ENCODE measurements at regions not wholly inside any gene's neighbourhood (a gene's known extent, or its start where the extent isn't known, plus 50 kb on each side); places are given as distances from the start of the nearest gene placed in this dataset.
"Not testable (repeated sequence)": the region's sequence is repeated elsewhere in the genome, so short reads cannot be mapped to it uniquely, and the experiment has no call there.

DNA sequence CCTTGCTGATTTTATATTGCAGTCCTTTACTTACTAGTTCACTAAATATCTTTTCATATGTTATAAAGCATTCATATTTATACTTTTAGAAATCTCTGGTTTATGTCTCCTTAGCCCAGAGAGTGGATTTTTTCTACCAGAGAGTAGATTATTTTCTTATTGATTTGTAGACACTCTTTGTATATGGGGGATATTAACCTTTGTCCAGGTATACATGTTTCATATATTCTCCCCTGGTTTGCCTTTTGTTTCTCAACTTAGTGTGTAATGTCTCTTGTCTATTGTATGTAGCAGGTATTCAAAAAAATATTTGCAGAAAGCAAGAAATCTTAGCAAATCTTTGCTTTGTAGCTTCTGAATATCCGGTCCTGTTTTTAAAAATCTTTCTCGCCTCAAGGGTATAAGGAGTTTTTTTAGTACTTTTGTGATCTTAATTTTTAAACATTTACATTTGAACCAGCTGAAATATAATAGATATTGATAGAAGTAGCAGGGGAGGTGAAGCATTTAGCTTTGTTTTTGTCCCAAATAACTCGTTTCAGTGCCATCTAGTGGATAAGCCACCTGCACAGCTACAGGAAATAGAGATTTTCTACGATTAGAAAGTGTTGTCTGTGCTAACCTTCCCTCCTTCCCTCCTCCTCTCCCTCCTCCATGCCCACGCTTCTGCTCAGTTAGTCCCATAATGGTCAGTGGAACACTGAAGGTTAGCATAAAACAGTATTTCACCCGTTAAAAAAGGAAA is 97.0 kb downstream of the PHETA1 start:
- peak; percentile 11 for DNase-seq

DNA sequence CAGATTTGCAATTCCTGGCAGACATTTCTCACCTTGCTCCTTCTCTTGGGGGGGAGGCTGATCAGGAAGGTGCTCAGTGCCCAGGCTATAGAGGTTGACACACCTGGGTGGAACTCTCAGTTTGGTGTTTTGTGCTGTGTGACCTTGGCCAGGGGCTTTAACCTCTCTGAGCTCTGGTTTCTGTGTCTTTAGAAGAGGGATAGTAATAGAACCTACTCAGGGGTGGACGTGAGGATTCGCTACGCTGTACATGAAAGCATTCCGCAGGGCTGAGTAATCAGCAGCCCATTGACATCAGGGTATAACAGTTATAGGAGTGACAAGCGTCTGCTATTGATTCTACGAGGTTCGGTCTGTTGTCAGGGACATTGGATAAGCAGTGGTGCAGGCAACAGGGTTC is 98.1 kb downstream of the PHETA1 start:
- no peak for DNase-seq

GRCh38 chr12:111270239-111270638 is 98.7 kb downstream of the PHETA1 start:
- DNase-seq = peak; percentile 54

DNA sequence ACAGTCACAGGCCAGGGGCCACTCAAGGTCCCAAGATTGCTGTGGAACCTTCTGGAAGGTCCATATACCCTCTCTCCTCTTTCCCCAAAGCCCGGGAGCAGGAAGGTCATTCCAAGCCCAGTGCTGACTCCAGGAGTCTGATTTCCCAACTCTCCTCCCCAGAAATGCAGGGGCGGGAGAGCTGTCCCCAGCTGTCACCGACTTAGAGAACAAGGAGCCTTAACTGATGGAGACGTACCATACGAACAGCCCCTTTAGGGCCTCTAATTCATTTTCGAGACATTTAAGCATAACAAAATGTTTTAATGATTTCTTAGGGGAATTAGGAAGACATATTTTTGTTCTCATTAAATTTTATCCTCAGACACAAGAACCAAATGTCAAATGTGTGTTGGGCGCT is 99.2 kb downstream of the PHETA1 start:
- DNase-seq = no peak

- DNase-seq = no peak
Observed at GRCh38 chr12:111268738-111269572, 99.9 kb downstream of the PHETA1 start.

DNA sequence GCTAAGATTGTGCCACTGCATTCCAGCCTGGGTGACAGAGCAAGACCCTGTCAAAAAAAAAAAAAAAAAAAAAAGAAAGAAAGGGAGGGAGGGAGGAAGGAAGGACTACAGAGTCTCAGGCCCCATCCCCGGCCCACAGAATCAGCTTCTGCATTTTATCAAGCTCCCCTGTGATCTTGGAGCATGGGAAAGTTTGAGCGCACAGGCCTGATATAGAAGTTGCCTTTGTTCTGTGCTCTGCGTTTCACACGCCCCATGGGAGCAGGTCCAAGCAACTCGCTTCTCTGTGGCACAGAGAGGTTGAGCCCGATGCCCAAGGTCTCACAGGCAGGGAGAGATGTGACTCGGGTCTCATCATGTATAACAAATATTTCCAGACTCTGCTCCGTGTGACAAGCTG is 101.8 kb downstream of the PHETA1 start:
- no peak for DNase-seq

GRCh38 chr12:111261911-111262676 is 106.8 kb downstream of the PHETA1 start:
- no peak for DNase-seq

DNA sequence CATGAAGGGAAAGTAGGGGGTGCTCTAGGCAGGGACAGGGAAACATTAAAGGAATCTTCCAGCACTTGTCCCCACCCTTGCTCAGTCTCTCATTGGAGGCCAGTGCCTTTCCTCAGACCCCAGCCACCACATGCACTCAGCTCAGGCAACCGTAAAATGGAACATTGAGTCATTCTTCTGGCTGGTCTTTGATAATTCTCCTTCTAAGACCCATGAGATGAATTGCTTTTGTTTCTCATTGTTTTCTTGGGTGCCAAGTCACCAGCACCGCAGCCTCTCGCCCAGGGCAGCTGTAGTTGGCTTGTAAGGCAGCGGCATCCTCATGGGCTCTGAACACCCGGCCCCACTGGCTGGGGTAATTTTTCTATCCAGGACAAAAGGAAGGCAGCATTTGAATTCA is 108.2 kb downstream of the PHETA1 start:
- no peak for DNase-seq

- DNase-seq = no peak
Observed at GRCh38 chr12:111259231-111259630, 109.7 kb downstream of the PHETA1 start.

DNA sequence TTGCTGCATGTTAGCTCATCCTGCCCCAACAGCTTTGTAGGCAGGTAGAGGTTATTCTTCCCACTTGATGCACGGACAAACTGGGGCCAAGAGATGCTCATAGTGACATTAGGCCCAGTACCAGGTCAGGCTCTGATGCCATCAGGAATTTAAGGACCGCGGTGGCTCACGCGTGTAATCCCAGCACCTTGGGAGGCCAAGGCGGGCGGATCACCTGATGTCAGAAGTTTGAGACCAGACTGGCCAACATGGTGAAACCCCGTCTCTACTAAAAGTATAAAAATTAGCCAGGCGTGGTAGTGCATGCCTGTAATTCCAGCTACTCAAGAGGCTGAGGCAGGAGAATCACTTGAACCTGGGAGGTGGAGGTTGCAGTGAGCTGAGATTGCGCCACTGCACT is 110.8 kb downstream of the PHETA1 start:
- DNase-seq = not testable (repeated sequence)

- DNase-seq = no peak
Observed at GRCh38 chr12:111257435-111257902, 111.4 kb downstream of the PHETA1 start.

- DNase-seq = no peak
Observed at GRCh38 chr12:111256629-111257434, 112.1 kb downstream of the PHETA1 start.

- no peak for DNase-seq
Observed at GRCh38 chr12:111255261-111255660, 113.6 kb downstream of the PHETA1 start.

- DNase-seq = no peak
Observed at GRCh38 chr12:111254106-111254505, 114.8 kb downstream of the PHETA1 start.

- no peak for DNase-seq
Observed at GRCh38 chr12:111253213-111253612, 115.7 kb downstream of the PHETA1 start.

DNA sequence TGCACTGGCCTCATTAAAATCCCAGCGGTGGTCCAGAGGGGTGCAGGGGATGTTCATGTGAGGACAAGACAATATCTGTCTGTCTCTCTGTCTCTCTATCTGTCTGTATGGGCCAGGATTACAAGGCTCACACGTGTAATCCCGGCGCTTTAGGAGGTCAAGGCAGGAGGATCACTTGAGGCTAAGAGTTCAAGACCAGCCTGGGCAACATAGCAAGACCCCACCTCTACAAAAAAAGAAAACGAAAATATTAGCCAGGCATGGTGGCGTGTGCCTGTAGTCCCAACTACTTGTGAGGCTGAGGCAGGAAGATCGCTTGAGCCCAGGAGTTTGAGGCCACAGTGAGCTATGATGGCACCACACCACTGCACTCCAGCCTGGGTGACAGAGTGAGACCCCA is 117.1 kb downstream of the PHETA1 start:
- DNase-seq = no peak

- DNase-seq = no peak
Observed at GRCh38 chr12:111251058-111251730, 117.7 kb downstream of the PHETA1 start.

- DNase-seq = no peak
Observed at GRCh38 chr12:111250251-111250881, 118.5 kb downstream of the PHETA1 start.

GRCh38 chr12:111249757-111250156 is 119.1 kb downstream of the PHETA1 start:
- DNase-seq = no peak

- DNase-seq = no peak
Observed at GRCh38 chr12:111249018-111249370, 119.9 kb downstream of the PHETA1 start.

DNA sequence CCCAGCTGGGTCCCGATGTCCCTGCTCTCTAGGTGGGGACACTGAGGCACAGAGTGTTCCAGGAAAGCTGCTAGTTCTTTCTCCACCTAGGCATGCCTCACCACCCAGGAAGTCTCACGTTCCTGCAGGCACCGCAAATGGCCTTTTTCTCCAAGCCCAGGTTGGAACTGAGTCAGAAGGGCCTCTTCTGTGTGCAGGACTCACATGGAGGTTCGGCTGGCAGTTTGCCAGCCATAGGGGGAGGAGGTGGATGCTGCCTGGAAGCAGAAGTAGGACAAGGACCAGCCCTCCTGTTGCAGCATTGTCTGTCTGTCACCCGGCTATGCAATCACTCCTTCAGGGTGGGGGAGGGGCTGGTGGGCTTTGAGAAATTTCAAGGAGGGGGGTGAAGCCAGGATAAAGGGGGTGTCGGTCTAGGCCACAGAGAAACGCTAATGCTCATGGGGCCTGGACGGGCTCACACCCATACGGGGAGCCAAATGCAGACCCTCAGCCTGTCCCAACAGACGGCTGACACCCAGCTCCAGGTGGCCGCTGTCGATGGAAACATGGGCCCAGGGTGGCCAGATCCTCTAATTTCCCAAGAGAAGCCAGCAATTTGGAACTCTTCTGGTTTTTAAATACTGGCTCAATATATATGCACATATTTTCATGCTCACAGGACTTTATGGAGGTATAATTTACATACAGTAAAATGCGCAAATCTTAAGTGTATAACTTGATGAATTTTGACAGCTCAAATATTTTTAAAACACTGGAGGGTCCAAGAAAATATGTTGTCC is 120.5 kb downstream of the PHETA1 start:
- DNase-seq = no peak
